Tibial artery (tissue), 4 donors: ENCODE measurements at regions not wholly inside any gene's neighbourhood (a gene's known extent, or its start where the extent isn't known, plus 50 kb on each side); places are given as distances from the start of the nearest gene placed in this dataset.

Source experiments
- DNase-seq, 2 donors: peaks; one replicate each; pipeline ENCODE4 v3.0.0-alpha.2; 2019
- H3K27ac ChIP-seq, 2 donors: fragments of 200-600 bp; sonication (generic) in 1 of 2; 1 replicate in 1 of 2; 2 replicates in 1 of 2; pipeline ENCODE4 v1.5.1; 2018 to 2019; ENCODE audit warnings: mild to moderate bottlenecking in 1 of 2
- H3K27me3 ChIP-seq, 2 donors: fragments of 200-600 bp; sonication (generic) in 1 of 2; one replicate each; pipeline versions ENCODE4 v1.5.1 to v1.6.0; 2016 to 2019
- H3K36me3 ChIP-seq, 3 donors: fragments of 200-600 bp; sonication (generic) in 2 of 3; one replicate each; pipeline ENCODE4 v1.5.1; 2016 to 2019; ENCODE audit warnings: mild to moderate bottlenecking in 2 of 3
- H3K4me1 ChIP-seq, 4 donors: fragments of 200-600 bp; sonication (generic) in 2 of 4; 1 replicate in 3 of 4; 2 replicates in 1 of 4; pipeline ENCODE4 v1.5.1; 2016 to 2019
- H3K4me3 ChIP-seq, 2 donors: fragments of 200-600 bp; sonication (generic) in 1 of 2; 1 replicate in 1 of 2; 2 replicates in 1 of 2; pipeline ENCODE4 v1.5.1; 2018 to 2019; ENCODE audit warnings: mild to moderate bottlenecking in 2 of 2
- H3K9me3 ChIP-seq, 3 donors: fragments of 200-600 bp; sonication (generic) in 1 of 3; one replicate each; pipeline ENCODE4 v1.5.1; 2016 to 2019
- intact Hi-C: fragments of 100-400 bp; cut with DNase I; formaldehyde crosslinking; loops from one replicate; pipeline ENCODE4 v1.15.0; 2023; ENCODE audit warnings: low total_unique reads
- TF ChIP-seq, protein P1 (sequence below), 2 experiments: fragments of 200-600 bp in 1 of 2; fragments of 450-650 bp in 1 of 2; IDR thresholded peaks; one replicate each; pipeline ENCODE4 v1.5.1; 2017 to 2019; ENCODE audit warnings: antibody characterized with exemption in 2 of 2, mild to moderate bottlenecking in 1 of 2, moderate library complexity in 1 of 2

DNA sequence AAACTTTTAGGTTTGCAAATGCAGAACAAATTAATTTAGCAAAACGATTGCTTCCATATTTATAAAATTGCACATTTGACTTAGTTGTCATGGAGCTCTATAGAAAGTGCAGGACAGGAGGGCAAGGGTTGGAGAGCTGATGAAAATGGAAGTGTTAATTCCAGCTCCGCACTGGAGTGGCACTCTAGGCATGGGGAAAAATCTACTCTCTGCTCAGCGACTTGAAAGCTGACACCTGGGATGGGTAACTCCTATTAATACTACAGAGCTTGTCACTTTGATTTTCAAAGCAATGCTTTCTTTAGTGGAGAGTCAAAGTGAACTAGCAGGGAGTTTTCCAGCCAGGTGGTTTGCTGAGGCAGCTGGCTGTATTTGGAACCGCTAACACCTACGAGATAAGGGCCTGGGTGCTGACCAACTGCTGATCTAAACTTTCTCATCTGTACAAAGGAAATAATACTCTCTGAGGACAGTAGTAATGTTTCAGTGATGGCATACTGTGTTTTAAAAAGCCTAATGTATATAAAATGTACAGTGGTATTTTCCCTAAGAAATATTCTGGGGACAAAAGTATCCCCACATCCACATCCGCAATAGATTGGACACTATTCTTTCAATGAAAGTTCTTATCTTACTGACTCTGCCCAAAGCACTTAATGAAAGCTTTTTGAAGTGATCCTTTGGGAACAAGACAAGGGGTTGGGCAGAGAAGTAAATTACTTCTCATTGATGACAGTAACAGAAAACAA lies 444.3 kb downstream of the GPAM start:
- Histone ChIP-seq H3K27ac (no peak overlapping the region), H3K9me3 (no peaks in the 10 kb centered on the region), H3K4me1 (no peaks in the 10 kb centered on the region), H3K27me3 (no peaks in the 10 kb centered on the region), H3K4me3 (no peak overlapping the region), H3K36me3 (no peaks in the 10 kb centered on the region)
- DNase-seq, result no peak
- intact Hi-C loops, result no loop called here
- TF ChIP-seq, protein P1, sequence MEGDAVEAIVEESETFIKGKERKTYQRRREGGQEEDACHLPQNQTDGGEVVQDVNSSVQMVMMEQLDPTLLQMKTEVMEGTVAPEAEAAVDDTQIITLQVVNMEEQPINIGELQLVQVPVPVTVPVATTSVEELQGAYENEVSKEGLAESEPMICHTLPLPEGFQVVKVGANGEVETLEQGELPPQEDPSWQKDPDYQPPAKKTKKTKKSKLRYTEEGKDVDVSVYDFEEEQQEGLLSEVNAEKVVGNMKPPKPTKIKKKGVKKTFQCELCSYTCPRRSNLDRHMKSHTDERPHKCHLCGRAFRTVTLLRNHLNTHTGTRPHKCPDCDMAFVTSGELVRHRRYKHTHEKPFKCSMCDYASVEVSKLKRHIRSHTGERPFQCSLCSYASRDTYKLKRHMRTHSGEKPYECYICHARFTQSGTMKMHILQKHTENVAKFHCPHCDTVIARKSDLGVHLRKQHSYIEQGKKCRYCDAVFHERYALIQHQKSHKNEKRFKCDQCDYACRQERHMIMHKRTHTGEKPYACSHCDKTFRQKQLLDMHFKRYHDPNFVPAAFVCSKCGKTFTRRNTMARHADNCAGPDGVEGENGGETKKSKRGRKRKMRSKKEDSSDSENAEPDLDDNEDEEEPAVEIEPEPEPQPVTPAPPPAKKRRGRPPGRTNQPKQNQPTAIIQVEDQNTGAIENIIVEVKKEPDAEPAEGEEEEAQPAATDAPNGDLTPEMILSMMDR (IDR thresholded peaks at IDR 0.05), result no peak

DNA sequence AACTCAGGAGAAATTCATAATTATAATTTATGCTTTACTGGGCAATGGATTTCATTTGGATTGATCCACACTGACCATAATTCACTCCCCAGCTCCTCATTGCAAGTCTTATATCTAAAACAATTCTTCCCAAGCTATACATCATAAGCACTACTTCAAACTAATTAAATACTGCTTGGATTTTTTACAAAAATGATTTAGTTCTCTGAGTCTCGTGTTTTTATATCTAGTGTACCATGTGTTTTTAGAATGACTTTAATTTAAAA lies 443.8 kb downstream of the GPAM start:
- intact Hi-C loops, result no loop called here
- Histone ChIP-seq H3K36me3 (no peaks in the 10 kb centered on the region), H3K27me3 (no peaks in the 10 kb centered on the region), H3K4me1 (no peaks in the 10 kb centered on the region), H3K9me3 (no peaks in the 10 kb centered on the region), H3K4me3 (no peak overlapping the region), H3K27ac (no peak overlapping the region)
- DNase-seq, result no peak
- TF ChIP-seq, protein P1 (IDR thresholded peaks at IDR 0.05), result no peak

DNA sequence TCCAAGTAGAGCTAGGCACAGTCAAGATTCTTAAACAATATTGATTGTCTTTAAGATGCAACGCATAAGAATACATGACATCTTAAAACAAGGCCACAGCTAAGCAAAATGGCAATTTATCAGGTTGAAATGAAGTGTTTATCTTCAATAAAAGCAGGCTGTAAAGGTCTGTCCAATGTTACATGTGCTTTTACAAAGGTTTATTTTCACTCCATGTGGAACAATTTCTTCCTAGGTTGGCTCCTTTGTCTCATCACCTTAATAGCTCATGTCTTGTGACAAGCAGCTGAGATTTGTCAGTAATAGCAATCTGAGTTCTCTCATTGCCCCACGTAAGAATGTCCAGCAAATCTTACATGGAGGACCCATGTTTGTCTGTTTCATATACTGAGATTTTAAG lies 437.6 kb downstream of the GPAM start:
- DNase-seq, result no peak
- Histone ChIP-seq H3K9me3 (no peaks in the 10 kb centered on the region), H3K27me3 (no peaks in the 10 kb centered on the region), H3K36me3 (no peaks in the 10 kb centered on the region), H3K4me3 (no peak overlapping the region), H3K27ac (no peak overlapping the region), H3K4me1 (no peaks in the 10 kb centered on the region)
- TF ChIP-seq, protein P1 (IDR thresholded peaks at IDR 0.05), result no peak
- intact Hi-C loops, result no loop called here

DNA sequence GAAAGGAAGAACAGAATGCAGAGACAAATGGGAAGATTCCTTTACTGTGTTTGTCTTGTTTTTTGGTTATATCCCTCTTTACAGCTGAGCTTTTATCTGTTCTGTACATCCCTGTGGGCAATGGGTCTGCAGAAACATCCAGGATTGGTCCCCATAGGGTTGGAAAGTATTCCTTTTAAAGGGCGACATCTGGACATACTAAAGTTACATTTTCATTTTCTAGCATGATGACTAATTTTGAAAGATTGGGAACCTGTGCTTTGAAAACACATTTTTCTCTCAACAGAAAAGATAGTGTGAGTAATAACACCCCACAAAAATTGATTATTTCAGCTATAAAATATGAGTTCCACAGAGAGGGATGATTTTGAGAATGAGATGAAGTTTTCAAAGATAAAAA lies 435.8 kb downstream of the GPAM start:
- Histone ChIP-seq H3K36me3 (no peaks in the 10 kb centered on the region), H3K4me1 (no peaks in the 10 kb centered on the region), H3K27me3 (no peaks in the 10 kb centered on the region), H3K27ac (no peak overlapping the region), H3K4me3 (no peak overlapping the region), H3K9me3 (no peaks in the 10 kb centered on the region)
- intact Hi-C loops, result no loop called here
- TF ChIP-seq, protein P1 (IDR thresholded peaks at IDR 0.05), result no peak
- no peak for DNase-seq

DNA sequence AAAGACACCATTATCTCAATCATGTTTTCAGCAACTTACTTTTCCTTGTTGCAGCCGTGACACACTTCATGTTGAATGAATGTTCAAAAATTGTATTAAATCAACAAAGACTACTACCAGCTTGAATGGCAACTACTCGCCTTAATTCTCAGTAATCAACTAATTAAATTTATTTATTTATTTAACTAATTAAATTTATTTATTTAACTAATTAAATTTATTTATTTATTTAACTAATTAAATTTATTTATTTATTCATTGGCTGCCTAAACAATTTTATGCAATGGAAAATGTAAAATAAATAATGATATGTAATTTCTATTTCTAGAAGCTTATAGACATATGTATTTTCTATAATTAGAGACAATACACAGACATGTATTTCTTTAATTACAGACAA lies 435.4 kb downstream of the GPAM start:
- TF ChIP-seq, protein P1 (IDR thresholded peaks at IDR 0.05), result no peak
- intact Hi-C loops, result no loop called here
- no peak for DNase-seq
- Histone ChIP-seq H3K9me3 (no peaks in the 10 kb centered on the region), H3K27me3 (no peaks in the 10 kb centered on the region), H3K4me3 (no peak overlapping the region), H3K36me3 (no peaks in the 10 kb centered on the region), H3K4me1 (no peaks in the 10 kb centered on the region), H3K27ac (no peak overlapping the region)
